Fibroblast of villous mesenchyme (primary cell): ENCODE measurements at regions not wholly inside any gene's neighbourhood (a gene's known extent, or its start where the extent isn't known, plus 50 kb on each side); places are given as distances from the start of the nearest gene placed in this dataset.
"Not testable (repeated sequence)": the region's sequence is repeated elsewhere in the genome, so short reads cannot be mapped to it uniquely, and the experiment has no call there.

Experiments
- DNase-seq: peaks from one replicate; pipeline ENCODE4 v3.0.0-alpha.2; 2010; ENCODE audit warnings: low read depth
- H3K4me3 ChIP-seq: 2 replicates; pipeline ENCODE4 v1.5.1; 2011; ENCODE audit warnings: low read depth, mild to moderate bottlenecking, low read length
- TF ChIP-seq, protein P1 (sequence below): IDR thresholded peaks from 2 replicates; pipeline ENCODE4 v1.5.1; 2012; ENCODE audit warnings: low read depth, mild to moderate bottlenecking, low read length; ENCODE audit not compliant: insufficient read depth

DNA sequence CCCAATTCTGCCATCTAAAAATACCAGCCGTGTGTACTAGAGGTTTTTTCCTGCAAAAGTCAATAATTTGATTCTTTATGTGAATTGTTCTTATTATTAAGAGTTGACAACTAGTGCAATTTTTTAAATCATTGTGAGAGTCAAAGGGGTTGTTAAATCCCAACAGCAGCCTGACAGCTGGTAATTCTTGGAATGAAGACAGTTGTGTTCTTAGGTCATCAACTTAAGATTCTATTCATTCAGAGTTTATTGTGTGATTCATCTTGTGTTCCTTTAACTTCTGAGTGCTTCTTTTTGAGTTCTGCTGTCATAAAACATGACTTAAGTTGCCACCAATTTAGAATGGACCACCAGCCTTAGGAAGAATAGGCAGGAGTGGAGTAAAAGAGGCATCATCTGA is 329.0 kb downstream of the NAF1 start:
- no peak for DNase-seq
- H3K4me3 ChIP-seq: no peak overlapping the region
- TF ChIP-seq, protein P1, sequence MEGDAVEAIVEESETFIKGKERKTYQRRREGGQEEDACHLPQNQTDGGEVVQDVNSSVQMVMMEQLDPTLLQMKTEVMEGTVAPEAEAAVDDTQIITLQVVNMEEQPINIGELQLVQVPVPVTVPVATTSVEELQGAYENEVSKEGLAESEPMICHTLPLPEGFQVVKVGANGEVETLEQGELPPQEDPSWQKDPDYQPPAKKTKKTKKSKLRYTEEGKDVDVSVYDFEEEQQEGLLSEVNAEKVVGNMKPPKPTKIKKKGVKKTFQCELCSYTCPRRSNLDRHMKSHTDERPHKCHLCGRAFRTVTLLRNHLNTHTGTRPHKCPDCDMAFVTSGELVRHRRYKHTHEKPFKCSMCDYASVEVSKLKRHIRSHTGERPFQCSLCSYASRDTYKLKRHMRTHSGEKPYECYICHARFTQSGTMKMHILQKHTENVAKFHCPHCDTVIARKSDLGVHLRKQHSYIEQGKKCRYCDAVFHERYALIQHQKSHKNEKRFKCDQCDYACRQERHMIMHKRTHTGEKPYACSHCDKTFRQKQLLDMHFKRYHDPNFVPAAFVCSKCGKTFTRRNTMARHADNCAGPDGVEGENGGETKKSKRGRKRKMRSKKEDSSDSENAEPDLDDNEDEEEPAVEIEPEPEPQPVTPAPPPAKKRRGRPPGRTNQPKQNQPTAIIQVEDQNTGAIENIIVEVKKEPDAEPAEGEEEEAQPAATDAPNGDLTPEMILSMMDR: no peak

DNA sequence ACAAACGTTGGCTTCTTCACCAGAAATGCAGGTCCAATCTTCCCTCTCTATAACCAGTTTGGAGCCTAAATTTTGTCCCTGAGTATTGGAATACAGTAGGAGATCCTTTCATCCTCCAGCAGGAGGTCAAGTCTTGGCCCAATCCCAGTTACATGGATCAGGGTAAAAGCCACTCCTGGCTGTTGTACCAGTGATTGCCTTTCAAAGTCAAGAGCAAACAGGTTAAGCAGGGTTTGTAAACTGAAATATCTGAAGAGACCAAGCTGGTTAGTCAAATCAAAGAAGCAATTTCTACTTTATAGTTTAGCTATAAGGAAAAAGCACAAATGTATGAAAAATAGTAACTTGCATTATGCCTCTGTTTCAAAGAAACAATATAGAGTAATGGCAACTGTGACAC is 329.4 kb downstream of the NAF1 start:
- DNase-seq: no peak
- no peak overlapping the region for H3K4me3 ChIP-seq
- TF ChIP-seq, protein P1: no peak

DNA sequence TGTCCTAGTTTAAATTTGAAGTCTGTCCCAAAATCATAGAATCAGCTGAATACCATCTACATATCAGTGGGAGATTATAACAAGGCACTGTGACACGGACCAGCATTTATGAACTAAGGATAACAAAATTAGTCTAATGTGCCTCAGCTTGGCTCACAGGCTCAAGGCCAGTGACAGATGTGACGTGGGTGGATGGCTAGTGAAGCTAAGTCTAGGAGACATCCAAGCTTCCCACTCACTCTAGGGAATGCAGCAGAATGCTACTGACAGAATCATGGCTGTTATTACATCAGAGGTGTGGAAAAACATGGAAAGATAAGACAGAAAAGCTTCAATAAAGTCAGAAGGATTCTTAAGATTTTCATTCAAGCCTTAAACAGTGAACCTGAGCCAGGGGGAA is 329.9 kb downstream of the NAF1 start:
- no peak for DNase-seq
- no peak overlapping the region for H3K4me3 ChIP-seq
- TF ChIP-seq, protein P1: no peak

DNA sequence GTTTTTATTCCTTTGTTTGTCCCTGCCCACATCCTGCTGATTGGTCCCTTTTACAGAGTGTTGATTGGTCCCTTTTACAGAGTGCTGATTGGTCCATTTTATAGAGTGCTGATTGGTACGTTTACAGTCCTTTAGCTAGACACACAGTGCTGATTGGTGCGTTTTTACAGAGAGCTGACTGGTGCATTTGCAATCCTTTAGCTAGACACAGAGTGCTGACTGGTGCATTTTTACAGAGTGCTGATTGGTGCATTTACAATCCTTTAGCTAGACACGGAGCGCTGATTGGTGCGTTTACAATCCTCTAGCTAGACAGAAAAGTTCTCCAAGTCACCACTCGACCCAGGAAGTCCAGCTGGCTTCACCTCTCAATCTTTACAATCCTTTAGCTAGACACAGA is 330.4 kb downstream of the NAF1 start:
- not testable (repeated sequence) for H3K4me3 ChIP-seq, DNase-seq

GRCh38 chr4:162830899-162831298 is 335.8 kb downstream of the NAF1 start:
- H3K4me3 ChIP-seq: no peak overlapping the region
- DNase-seq: no peak
- TF ChIP-seq, protein P1: no peak

- not testable (repeated sequence) for DNase-seq
Measured at GRCh38 chr4:162817374-162817773, 349.3 kb downstream of the NAF1 start.

DNA sequence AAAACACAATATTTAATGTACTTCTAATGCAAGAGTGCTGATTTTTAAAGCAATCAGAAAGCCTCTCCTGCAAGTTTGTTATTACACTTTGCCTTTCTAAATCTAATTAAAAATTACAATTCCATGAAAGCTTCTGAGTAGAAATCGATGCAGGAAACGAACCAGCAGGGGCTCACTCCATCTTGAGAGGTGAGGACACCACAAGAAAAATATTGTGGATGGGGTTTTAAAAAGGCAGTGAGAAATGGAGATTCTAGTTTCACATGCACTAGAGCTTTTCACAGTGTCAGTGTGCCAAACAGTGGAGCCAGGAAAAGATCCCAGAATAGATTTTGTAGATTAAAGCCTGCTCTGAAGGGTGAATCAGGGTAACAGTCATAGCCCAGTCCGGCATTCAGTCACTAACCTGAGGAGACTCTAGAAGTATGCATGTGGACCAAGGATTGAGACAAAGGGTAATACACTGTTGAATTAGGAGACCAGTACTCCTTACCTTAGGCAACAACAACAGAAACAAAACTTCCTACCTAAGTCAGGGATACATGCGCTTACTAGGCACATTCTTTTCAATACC is 362.3 kb downstream of the NAF1 start:
- TF ChIP-seq, protein P1: no peak
- DNase-seq: no peak
- no peak overlapping the region for H3K4me3 ChIP-seq

More at GRCh38 chr4:162817374-162817773, 349.3 kb downstream of the NAF1 start:
- H3K4me3 ChIP-seq: not testable (repeated sequence)

- DNase-seq: no peak
- H3K4me3 ChIP-seq: no peak overlapping the region
- TF ChIP-seq, protein P1: no peak
Measured at GRCh38 chr4:162803378-162803777, 363.3 kb downstream of the NAF1 start.
